K562 (cell line): ENCODE measurements at regions not wholly inside any gene's neighbourhood (a gene's known extent, or its start where the extent isn't known, plus 50 kb on each side); places are given as distances from the start of the nearest gene placed in this dataset.

ENCODE experiments used
- ATAC-seq: fragments of 200-7000 bp; cut with Tn5 transposase; 3 replicates; pipeline ENCODE4 v1.9.1; 2020; ENCODE audit warnings: moderate library complexity
- BruUV-seq: library from RNA; stranded (reverse); fragments of 400-500 nt; replicated peaks from 2 replicates; lab custom pipeline; 2021; lab: Mats Ljungman, UMichigan
- CTCF ChIA-PET: fragments of 300-600 bp; formaldehyde crosslinking; extraction: SDS; loops from one replicate; lab custom pipeline; 2021; ENCODE audit warnings: low intra/inter-chr PET ratio; lab: Yijun Ruan, JAX
- POLR2A ChIA-PET: fragments of 300-600, 350-650 bp; sonication (Branson Sonifier 250); formaldehyde crosslinking; extraction: SDS; loops from one replicate; lab custom pipeline; 2021; ENCODE audit warnings: antibody characterized with exemption, inconsistent platforms; lab: Yijun Ruan, JAX
- DNase-seq, 4 experiments: peaks; one replicate each; pipeline versions ENCODE4 v3.0.0 to v3.0.0-alpha.2; 2011 to 2018; ENCODE audit warnings: low spot score in 3 of 4, mixed read lengths in 3 of 4; ENCODE audit errors: extremely low read depth in 1 of 4
- FAIRE-seq: peaks from 2 replicates; lab custom pipeline; 2011; peaks lifted over from hg19 to GRCh38; lab: Jason Lieb, UNC
- H2AFZ ChIP-seq: 2 replicates; pipeline ENCODE4 v1.6.0; 2011; ENCODE audit warnings: low read depth, low read length, control low read depth, inconsistent platforms
- H3K27ac ChIP-seq: fragments of 200-600 bp; 3 replicates; pipeline ENCODE4 v1.8.0; 2011; ENCODE audit warnings: low read depth, mild to moderate bottlenecking, control low read depth, inconsistent platforms, low read length, moderate library complexity, mixed read lengths; ENCODE audit errors: extremely low read depth
- H3K27me3 ChIP-seq, 2 experiments: fragments of 300-600 bp in 1 of 2; 2 replicates in 1 of 2; 3 replicates in 1 of 2; pipeline versions ENCODE4 v1.6.0 to v1.8.0; 2011; ENCODE audit warnings: inconsistent platforms in 2 of 2, low read length in 2 of 2, mild to moderate bottlenecking in 1 of 2, mixed read lengths in 1 of 2, moderate library complexity in 1 of 2; ENCODE audit not compliant: control insufficient read depth in 2 of 2, insufficient read depth in 2 of 2
- H3K36me3 ChIP-seq: fragments of 300-600 bp; 3 replicates; pipeline ENCODE4 v1.8.0; 2011; ENCODE audit warnings: mild to moderate bottlenecking, low read length, inconsistent platforms; ENCODE audit not compliant: control insufficient read depth, insufficient read depth
- H3K4me1 ChIP-seq, 2 experiments: fragments of 200-600 bp in 1 of 2; replicated peaks in 1 of 2; 2 replicates in 1 of 2; 3 replicates in 1 of 2; pipeline versions ENCODE4 v1.5.1 to v1.8.0; 2011; ENCODE audit warnings: inconsistent platforms in 2 of 2, low read length in 2 of 2, mild to moderate bottlenecking in 1 of 2, mixed read lengths in 1 of 2, moderate library complexity in 1 of 2; ENCODE audit not compliant: control insufficient read depth in 2 of 2, insufficient read depth in 2 of 2
- H3K4me2 ChIP-seq: 2 replicates; pipeline ENCODE4 v1.6.1; 2011; ENCODE audit warnings: low read length, control low read depth, inconsistent platforms, mixed read lengths; ENCODE audit not compliant: insufficient read depth
- H3K4me3 ChIP-seq: fragments of 200-600 bp; sonication (generic), shearing (Covaris generic); 2 replicates; pipeline ENCODE4 v1.5.1; 2016; ENCODE audit warnings: control low read depth, inconsistent platforms
- H3K79me2 ChIP-seq: fragments of 200-600 bp; 3 replicates; pipeline ENCODE4 v1.8.0; 2011; ENCODE audit warnings: low read length, inconsistent platforms; ENCODE audit not compliant: control insufficient read depth, insufficient read depth
- H3K9ac ChIP-seq, 2 experiments: 2 replicates each; pipeline versions ENCODE4 v1.6.0 to v1.6.1; 2011; ENCODE audit warnings: low read depth in 2 of 2, low read length in 2 of 2, control low read depth in 1 of 2, inconsistent platforms in 1 of 2, mild to moderate bottlenecking in 1 of 2, mixed read lengths in 1 of 2; ENCODE audit not compliant: insufficient read depth in 1 of 2
- H3K9me1 ChIP-seq: one replicate; pipeline ENCODE4 v1.6.0; 2011; ENCODE audit warnings: inconsistent platforms, mild to moderate bottlenecking, low read length, moderate library complexity; ENCODE audit not compliant: control insufficient read depth, insufficient read depth
- H3K9me3 ChIP-seq: replicated peaks from 2 replicates; pipeline ENCODE4 v1.5.1; 2011; ENCODE audit warnings: low read depth, low read length, inconsistent platforms; ENCODE audit not compliant: control insufficient read depth, insufficient read depth
- H4K20me1 ChIP-seq: replicated peaks from 2 replicates; pipeline ENCODE4 v1.6.1; 2011; ENCODE audit warnings: low read length, inconsistent platforms, mixed read lengths; ENCODE audit not compliant: control insufficient read depth, insufficient read depth
- GABPB2 ChIP-seq: fragments of 250-450 bp; sonication (Bioruptor Pico); conservative IDR thresholded peaks from 2 replicates; pipeline ENCODE4 v1.5.1; 2021; ENCODE audit warnings: mild to moderate bottlenecking
- LARP7 ChIP-seq: fragments of 450-650 bp; IDR thresholded peaks from 2 replicates; pipeline ENCODE4 v1.6.1; 2016
- SOX6 ChIP-seq: fragments of 450-650 bp; IDR thresholded peaks from 2 replicates; pipeline ENCODE4 v1.6.1; 2014; ENCODE audit warnings: mild to moderate bottlenecking
- TAF7 ChIP-seq: fragments of 450-650 bp; IDR thresholded peaks from 2 replicates; pipeline ENCODE4 v1.6.1; 2016; ENCODE audit warnings: missing genetic modification characterization, missing compliant biosample characterization
- ZNF316 ChIP-seq: fragments of 450-650 bp; IDR thresholded peaks from 2 replicates; pipeline ENCODE4 v1.6.1; 2016
- WGBS: fragments of 100-300 bp; shearing (Covaris generic); methylation state at CpG from one replicate; pipeline ENCODE4 v1.1.6; 2016; ENCODE audit warnings: low coverage, mixed read lengths; ENCODE audit not compliant: insufficient coverage; ENCODE audit errors: missing lambda C conversion rate; 5-methylcytosine and 5-hydroxymethylcytosine counted together
- in situ Hi-C: fragments of 300-500 bp; cut with MboI; formaldehyde crosslinking; loops from 4 replicates; pipeline ENCODE4 v1.15.0; 2018; ENCODE audit warnings: inconsistent platforms, mixed read lengths
- intact Hi-C: fragments of 100-400 bp; cut with micrococcal nuclease; formaldehyde crosslinking; loops from 2 replicates; pipeline ENCODE4 v1.14.2; 2022
- TF ChIP-seq, protein P1 (sequence below): fragments of 200-400 bp; formaldehyde crosslinking; IDR thresholded peaks from 2 replicates; pipeline ENCODE4 v1.6.1; 2017; ENCODE audit warnings: mild to moderate bottlenecking, low read depth, low read length, moderate library complexity
- TF ChIP-seq, protein P2 (sequence below): sonication (generic); IDR thresholded peaks from 2 replicates; pipeline ENCODE4 v1.6.1; 2016
- TF ChIP-seq, protein P3 (sequence below): sonication (generic); formaldehyde crosslinking; IDR thresholded peaks from 2 replicates; pipeline ENCODE4 v1.8.0; 2022; ENCODE audit warnings: mild to moderate bottlenecking, missing genetic modification reagents, borderline replicate concordance

DNA sequence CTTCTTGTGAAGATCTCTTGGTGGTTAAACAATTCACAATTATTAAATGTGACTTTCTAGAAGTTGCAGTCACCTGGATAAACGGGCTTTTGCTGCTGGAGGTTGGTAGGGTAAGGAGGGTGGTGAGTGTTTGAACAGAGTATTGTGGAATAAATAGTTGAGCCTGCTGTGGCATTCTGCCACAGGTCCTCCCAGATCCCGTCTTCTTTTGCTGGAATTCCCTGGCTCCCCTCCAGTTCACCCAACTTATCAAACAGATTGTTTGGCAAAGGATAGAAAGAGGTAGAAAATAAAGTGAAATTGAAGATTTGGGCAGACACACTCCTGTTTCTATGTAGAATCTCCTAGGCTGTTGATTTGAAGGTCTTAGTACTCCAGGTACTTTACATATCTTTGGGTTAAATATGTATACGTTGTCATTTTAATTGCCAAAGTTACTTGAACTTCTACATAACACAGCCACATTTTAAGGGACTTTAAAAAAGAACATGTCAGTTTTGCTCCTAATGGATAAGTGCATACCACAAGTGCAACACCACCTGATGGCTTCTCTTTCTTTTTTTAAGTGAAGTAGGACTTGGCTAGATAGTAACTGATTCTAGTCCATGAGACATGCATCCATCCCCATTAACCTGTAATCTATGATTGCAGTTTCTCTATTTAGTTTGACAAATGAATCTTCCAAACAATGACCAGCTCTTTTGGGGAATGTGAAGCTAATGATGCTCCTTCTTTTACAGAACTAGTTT lies 83.0 kb downstream of the ARL4A start:
- TF ChIP-seq, protein P1, sequence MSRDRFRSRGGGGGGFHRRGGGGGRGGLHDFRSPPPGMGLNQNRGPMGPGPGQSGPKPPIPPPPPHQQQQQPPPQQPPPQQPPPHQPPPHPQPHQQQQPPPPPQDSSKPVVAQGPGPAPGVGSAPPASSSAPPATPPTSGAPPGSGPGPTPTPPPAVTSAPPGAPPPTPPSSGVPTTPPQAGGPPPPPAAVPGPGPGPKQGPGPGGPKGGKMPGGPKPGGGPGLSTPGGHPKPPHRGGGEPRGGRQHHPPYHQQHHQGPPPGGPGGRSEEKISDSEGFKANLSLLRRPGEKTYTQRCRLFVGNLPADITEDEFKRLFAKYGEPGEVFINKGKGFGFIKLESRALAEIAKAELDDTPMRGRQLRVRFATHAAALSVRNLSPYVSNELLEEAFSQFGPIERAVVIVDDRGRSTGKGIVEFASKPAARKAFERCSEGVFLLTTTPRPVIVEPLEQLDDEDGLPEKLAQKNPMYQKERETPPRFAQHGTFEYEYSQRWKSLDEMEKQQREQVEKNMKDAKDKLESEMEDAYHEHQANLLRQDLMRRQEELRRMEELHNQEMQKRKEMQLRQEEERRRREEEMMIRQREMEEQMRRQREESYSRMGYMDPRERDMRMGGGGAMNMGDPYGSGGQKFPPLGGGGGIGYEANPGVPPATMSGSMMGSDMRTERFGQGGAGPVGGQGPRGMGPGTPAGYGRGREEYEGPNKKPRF, result no peak
- no peak for TF ChIP-seq LARP7
- TF ChIP-seq ZNF316, result peak; percentile 17; the same call in 1 of the 2 replicates
- TF ChIP-seq, protein P2, sequence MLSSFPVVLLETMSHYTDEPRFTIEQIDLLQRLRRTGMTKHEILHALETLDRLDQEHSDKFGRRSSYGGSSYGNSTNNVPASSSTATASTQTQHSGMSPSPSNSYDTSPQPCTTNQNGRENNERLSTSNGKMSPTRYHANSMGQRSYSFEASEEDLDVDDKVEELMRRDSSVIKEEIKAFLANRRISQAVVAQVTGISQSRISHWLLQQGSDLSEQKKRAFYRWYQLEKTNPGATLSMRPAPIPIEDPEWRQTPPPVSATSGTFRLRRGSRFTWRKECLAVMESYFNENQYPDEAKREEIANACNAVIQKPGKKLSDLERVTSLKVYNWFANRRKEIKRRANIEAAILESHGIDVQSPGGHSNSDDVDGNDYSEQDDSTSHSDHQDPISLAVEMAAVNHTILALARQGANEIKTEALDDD, result 0 out of 2 replicates have a peak, but pooled peaks have one; percentile 24
- TF ChIP-seq, protein P3, sequence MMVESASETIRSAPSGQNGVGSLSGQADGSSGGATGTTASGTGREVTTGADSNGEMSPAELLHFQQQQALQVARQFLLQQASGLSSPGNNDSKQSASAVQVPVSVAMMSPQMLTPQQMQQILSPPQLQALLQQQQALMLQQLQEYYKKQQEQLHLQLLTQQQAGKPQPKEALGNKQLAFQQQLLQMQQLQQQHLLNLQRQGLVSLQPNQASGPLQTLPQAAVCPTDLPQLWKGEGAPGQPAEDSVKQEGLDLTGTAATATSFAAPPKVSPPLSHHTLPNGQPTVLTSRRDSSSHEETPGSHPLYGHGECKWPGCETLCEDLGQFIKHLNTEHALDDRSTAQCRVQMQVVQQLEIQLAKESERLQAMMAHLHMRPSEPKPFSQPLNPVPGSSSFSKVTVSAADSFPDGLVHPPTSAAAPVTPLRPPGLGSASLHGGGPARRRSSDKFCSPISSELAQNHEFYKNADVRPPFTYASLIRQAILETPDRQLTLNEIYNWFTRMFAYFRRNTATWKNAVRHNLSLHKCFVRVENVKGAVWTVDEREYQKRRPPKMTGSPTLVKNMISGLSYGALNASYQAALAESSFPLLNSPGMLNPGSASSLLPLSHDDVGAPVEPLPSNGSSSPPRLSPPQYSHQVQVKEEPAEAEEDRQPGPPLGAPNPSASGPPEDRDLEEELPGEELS (CRISPR knock-in tag), result no peak
- TF ChIP-seq TAF7, result no peak
- no peak for TF ChIP-seq GABPB2 (CRISPR knock-in tag)
- no peak for TF ChIP-seq SOX6
- no peak overlapping the region; the same call in 1 of the 2 replicates for H3K4me2 ChIP-seq
- FAIRE-seq (no peak), DNase-seq (no peak), ATAC-seq (peak; percentile 56)
- BruUV-seq, result no TSS peak
- WGBS, result 35% methylated on average over 3 of the region's 3 CpGs
- in situ Hi-C loops (no loop called here), intact Hi-C loops (no loop called here)
- no peak overlapping the region for H3K27ac ChIP-seq
- H3K4me3 ChIP-seq, result no peak overlapping the region
- no peaks in the 10 kb centered on the region for H3K9me1 ChIP-seq
- no peaks in the 10 kb centered on the region for H3K79me2 ChIP-seq
- H2AFZ ChIP-seq, result peak overlapping the region; percentile 85
- CTCF ChIA-PET, result no interaction called here
- no peak overlapping the region for H3K9ac ChIP-seq
- peaks cover 4% of the 10 kb centered on the region; the same call in 1 of the 2 replicates for H3K9me3 ChIP-seq
- H3K27me3 ChIP-seq, result no peaks in the 10 kb centered on the region
- H3K4me1 ChIP-seq, result peaks cover 0 to 18% of the 10 kb centered on the region in 2 experiments; a peak in 2 of 5 replicates
- H3K36me3 ChIP-seq, result no peaks in the 10 kb centered on the region
- POLR2A ChIA-PET, result no interaction called here
- H4K20me1 ChIP-seq, result no peaks in the 10 kb centered on the region
